DMS153 (cell line): ENCODE measurements at regions not wholly inside any gene's neighbourhood (a gene's known extent, or its start where the extent isn't known, plus 50 kb on each side); places are given as distances from the start of the nearest gene placed in this dataset.
"Not testable (repeated sequence)": the region's sequence is repeated elsewhere in the genome, so short reads cannot be mapped to it uniquely, and the experiment has no call there.

Experiments used
- DNase-seq: peaks from one replicate; lab custom pipeline; 2025; lab: John Stamatoyannopoulos, UW

GRCh38 chr7:47190462-47190861, 391.4 kb downstream of the TNS3 start:
- DNase-seq, result no peak

- DNase-seq, result no peak
Measured at GRCh38 chr7:47188653-47189315, 393.1 kb downstream of the TNS3 start.

GRCh38 chr7:47188136-47188535, 393.8 kb downstream of the TNS3 start:
- no peak for DNase-seq

- no peak for DNase-seq
Measured at GRCh38 chr7:47186316-47186715, 395.6 kb downstream of the TNS3 start.

- DNase-seq, result no peak
Measured at GRCh38 chr7:47185839-47186238, 396.1 kb downstream of the TNS3 start.

- no peak for DNase-seq
Measured at GRCh38 chr7:47185170-47185569, 396.7 kb downstream of the TNS3 start.

- DNase-seq, result no peak
Measured at GRCh38 chr7:47183862-47184590, 397.9 kb downstream of the TNS3 start.

GRCh38 chr7:47181746-47182361, 400.1 kb downstream of the TNS3 start:
- peak; percentile 23 for DNase-seq

GRCh38 chr7:47180516-47180826, 401.4 kb downstream of the TNS3 start:
- no peak for DNase-seq

GRCh38 chr7:47179812-47180515, 401.9 kb downstream of the TNS3 start:
- peak; percentile 24 for DNase-seq

- DNase-seq, result not testable (repeated sequence)
Measured at GRCh38 chr7:47172602-47173539, 409.0 kb downstream of the TNS3 start.

GRCh38 chr7:47170516-47170915, 411.4 kb downstream of the TNS3 start:
- no peak for DNase-seq

- DNase-seq, result no peak
Measured at GRCh38 chr7:47154791-47155190, 427.1 kb downstream of the TNS3 start.

GRCh38 chr7:47153576-47153975, 428.3 kb downstream of the TNS3 start:
- peak; percentile 85 for DNase-seq

- DNase-seq, result peak; percentile 93
Measured at GRCh38 chr7:47153058-47153457, 428.9 kb downstream of the TNS3 start.

- DNase-seq, result no peak
Measured at GRCh38 chr7:47152307-47152706, 429.6 kb downstream of the TNS3 start.

GRCh38 chr7:47150497-47151260, 431.2 kb downstream of the TNS3 start:
- DNase-seq, result no peak

- no peak for DNase-seq
Measured at GRCh38 chr7:47149971-47150370, 431.9 kb downstream of the TNS3 start.

GRCh38 chr7:47149208-47149839, 432.6 kb downstream of the TNS3 start:
- DNase-seq, result no peak

GRCh38 chr7:47148536-47149207, 433.2 kb downstream of the TNS3 start:
- DNase-seq, result peak; percentile 8
